GM12801 (cell line): ENCODE measurements at regions not wholly inside any gene's neighbourhood (a gene's known extent, or its start where the extent isn't known, plus 50 kb on each side); places are given as distances from the start of the nearest gene placed in this dataset.

ENCODE experiments used
- TF ChIP-seq, protein P1 (sequence below): IDR thresholded peaks from one replicate; pipeline ENCODE4 v1.5.1; 2011; ENCODE audit warnings: control low read depth; ENCODE audit not compliant: insufficient read length; ENCODE audit errors: extremely low read depth

DNA sequence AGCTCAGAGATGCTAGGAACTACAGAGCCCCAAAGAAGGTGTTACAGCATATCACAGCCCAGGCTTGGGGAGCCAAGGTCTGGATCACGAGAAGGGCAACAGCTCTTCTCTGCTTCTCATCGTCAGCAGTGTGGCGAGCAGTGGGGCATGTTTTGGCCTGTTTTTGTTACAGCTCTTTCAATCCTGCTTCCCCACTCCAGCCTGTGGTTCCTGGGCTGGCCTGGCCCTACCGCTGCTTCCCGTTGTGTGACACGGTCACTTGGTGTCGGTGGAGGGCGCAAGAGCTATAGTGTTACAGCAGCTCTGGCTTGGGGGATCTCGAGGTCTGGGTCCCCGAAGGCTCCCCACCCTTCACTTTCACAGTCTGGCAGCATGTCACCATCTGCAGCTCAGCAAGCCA is 870.2 kb downstream of the CBLN2 start:
- TF ChIP-seq, protein P1, sequence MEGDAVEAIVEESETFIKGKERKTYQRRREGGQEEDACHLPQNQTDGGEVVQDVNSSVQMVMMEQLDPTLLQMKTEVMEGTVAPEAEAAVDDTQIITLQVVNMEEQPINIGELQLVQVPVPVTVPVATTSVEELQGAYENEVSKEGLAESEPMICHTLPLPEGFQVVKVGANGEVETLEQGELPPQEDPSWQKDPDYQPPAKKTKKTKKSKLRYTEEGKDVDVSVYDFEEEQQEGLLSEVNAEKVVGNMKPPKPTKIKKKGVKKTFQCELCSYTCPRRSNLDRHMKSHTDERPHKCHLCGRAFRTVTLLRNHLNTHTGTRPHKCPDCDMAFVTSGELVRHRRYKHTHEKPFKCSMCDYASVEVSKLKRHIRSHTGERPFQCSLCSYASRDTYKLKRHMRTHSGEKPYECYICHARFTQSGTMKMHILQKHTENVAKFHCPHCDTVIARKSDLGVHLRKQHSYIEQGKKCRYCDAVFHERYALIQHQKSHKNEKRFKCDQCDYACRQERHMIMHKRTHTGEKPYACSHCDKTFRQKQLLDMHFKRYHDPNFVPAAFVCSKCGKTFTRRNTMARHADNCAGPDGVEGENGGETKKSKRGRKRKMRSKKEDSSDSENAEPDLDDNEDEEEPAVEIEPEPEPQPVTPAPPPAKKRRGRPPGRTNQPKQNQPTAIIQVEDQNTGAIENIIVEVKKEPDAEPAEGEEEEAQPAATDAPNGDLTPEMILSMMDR = no peak

DNA sequence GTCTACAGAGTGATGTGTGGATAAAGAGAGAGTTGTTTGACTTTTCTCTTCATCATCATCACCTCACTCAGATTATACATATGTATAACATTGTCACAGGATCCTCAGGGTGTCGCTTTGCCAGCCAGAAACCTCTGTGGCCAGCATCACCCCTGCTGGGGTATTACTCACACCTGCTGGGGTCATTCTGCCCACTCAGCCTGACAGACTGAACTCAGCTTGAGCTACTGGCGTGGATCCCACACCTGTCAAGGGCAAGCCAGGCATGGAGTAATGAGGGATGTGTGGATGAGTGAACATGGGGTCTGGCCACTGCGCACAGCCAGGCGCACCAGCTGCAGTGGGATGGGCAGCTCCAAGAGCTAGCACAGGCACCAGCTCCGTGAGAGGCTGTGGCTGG is 870.6 kb downstream of the CBLN2 start:
- TF ChIP-seq, protein P1 = no peak

DNA sequence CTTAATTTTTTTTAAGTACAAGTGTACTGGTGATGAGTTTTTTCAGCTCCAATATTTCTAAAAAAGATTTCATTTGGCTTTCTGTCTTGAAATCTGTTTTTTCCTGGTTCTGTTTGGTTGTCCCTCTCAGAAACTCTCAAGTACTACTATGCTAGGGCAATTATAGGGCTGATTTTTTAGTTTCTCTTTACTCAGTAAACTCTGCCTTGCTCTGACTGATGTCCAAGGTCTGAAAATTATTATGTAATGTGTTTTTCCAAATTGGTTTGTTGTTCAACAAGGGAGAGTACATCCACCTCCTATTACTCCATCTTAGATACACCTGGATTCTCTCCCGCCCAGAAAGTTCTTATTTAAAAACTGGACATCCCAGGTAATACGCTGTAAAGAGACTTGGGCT is 877.7 kb downstream of the CBLN2 start:
- TF ChIP-seq, protein P1 = no peak

DNA sequence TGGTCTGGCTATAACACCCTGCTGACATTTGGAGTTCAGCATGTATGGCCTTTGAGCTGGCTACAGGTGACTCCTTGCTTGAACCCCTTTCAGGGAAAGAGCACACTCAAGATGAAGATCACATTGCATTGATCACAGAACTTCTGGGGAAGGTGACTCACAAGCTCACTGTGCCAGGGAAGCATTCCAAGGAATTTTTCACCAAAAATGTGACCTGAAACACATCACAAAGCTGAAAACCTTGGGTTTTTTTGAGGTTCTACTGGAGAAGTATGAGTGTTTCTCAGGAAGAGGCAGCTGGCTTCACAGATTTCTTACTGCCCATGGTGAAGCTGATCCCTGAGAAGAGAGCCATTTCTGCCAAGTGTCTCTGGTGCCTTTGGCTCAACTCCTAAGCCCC is 879.0 kb downstream of the CBLN2 start:
- TF ChIP-seq, protein P1 = no peak

DNA sequence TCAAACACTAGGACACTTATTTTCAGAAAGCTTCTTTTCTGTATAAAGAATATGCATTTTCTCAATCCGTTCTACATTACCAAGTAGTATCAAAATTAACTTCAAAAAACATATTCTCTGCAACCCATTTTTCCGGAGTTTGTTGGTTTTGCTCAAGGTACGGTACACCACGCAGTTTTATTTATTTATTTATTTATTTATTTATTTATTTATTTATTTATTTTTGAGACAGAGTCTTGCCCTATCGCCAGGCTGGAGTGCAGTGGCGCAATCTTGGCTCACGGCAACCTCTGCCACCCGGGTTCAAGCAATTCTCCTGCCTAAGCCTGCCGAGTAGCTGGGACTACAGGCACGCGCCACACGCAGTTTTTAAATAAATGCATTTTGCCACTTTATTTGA is 900.3 kb downstream of the CBLN2 start:
- TF ChIP-seq, protein P1 = no peak

DNA sequence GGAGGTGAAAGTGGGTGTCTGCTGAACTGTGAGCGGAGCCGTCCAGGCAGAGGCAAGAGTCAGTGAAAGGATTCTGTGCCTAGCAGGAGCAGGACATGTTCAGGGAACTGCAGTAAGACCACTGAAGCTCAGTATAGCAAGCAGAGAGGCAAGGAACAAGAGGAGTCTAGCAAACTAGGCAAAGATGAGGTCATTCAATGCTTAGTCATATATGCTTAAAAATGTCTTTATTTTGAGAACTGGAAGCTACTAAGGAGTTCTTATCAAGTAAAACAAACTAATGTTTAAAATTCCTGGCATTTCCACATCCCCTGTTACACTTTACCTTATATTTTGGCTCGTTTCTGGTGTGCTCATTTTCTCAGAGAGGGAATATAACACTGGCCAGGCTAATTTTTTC is 913.4 kb downstream of the CBLN2 start:
- TF ChIP-seq, protein P1 = no peak

DNA sequence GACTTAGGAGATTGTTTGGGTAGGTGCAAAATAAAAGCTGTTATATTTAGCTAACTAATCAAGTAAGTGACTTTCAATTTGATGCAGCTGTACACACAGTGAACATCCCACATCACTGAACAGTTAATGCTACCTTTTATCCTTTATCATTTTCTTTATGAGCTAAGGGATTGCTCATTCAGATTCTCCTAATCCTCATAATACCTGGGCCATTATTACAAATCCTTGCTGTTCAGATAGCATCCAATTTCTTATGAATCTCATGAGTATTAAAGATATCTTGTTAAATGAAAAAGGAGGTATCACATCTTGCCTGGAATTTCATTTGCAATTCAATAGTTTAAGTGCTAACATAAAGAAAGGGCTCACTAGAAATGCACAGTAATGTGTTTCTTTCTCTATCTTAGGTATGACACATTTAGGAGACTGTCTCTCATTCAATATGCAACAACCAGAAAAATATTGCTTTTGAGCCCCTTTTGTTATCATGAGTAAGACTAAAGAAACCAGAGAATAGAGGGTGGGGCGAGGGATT is 918.5 kb downstream of the CBLN2 start:
- TF ChIP-seq, protein P1 = no peak

DNA sequence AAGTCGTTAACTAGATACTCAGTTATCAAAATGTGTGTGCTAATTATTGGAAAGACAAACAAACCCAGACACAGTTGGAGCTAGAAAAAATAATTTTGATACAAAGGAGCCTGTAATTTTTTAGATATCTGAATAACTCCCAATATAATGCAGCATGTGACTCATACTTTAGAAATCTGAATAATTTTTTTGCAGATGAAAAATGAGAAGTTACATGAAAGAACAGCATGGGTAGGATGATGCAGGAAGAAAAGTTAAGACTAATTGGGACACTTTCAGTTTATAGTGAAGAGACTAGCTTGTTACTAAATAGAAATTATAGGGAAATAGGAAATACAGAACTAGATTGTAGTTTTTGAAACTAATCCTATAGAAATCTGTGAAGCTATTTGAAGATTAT is 945.8 kb downstream of the CBLN2 start:
- TF ChIP-seq, protein P1 = no peak
